GM12873 (cell line): ENCODE measurements at regions not wholly inside any gene's neighbourhood (a gene's known extent, or its start where the extent isn't known, plus 50 kb on each side); places are given as distances from the start of the nearest gene placed in this dataset.

Source experiments
- TF ChIP-seq, protein P1 (sequence below): IDR thresholded peaks from 2 replicates; pipeline ENCODE4 v1.5.1; 2012; ENCODE audit warnings: low read depth, mild to moderate bottlenecking, moderate library complexity, low read length, control low read depth; ENCODE audit not compliant: insufficient read depth; ENCODE audit errors: missing control alignments

DNA sequence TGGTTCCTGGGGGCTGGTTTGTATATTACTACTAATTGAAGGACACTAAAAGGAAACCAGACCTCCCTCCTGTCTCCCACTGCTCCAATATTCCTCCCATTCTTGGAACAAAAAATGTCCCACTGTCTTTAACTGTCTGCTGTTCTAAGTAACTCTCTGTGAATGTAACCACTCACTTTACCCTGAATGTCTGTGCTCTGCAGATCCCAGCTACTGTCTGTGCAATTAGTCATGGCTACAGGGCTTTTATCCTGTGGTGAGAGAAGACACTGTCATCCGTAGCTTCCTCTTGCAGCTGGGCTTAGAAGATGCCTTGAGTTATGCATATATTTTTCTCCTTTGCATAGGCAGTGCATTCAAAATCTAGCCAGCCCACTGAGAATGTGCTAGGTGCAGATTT is 853.8 kb downstream of the CDH8 start:
- TF ChIP-seq, protein P1, sequence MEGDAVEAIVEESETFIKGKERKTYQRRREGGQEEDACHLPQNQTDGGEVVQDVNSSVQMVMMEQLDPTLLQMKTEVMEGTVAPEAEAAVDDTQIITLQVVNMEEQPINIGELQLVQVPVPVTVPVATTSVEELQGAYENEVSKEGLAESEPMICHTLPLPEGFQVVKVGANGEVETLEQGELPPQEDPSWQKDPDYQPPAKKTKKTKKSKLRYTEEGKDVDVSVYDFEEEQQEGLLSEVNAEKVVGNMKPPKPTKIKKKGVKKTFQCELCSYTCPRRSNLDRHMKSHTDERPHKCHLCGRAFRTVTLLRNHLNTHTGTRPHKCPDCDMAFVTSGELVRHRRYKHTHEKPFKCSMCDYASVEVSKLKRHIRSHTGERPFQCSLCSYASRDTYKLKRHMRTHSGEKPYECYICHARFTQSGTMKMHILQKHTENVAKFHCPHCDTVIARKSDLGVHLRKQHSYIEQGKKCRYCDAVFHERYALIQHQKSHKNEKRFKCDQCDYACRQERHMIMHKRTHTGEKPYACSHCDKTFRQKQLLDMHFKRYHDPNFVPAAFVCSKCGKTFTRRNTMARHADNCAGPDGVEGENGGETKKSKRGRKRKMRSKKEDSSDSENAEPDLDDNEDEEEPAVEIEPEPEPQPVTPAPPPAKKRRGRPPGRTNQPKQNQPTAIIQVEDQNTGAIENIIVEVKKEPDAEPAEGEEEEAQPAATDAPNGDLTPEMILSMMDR: no peak

DNA sequence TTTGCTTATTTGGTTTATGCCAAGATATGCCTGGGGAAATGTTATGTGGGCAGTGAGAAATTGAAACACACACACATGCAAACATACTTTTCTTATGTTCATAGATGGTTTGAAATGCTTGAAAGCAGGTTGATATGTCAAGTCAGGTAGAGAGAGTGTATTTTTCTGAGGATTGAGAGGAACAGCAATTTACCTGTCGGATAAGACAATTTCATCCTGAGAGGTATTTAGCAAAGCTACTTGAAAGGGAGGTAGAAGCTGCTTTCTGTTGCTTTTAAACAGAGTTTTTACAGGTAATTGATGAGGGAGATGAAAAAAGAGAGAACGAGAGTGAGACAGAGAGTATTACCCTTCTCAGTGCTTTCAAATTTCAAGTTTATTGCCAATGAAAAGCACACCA is 854.3 kb downstream of the CDH8 start:
- TF ChIP-seq, protein P1: no peak

DNA sequence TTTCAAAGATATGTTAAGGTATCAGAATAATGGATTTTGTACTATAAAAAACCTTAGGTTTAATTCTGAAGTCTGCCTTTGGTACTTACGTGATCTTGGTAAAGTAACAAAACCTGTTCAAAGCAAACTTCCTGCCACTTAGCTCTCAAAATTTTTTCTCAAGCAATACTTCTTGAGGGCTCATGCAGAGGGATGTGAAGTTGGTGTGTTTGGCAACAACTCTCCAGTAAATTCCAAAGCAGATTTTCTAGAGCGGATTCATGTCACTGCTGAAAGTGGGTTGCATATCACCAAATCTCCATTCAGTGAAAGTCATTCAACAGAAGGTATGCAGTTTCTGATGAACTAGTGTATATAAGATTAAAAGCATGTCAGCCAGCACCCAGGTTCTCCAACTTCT is 856.7 kb downstream of the CDH8 start:
- TF ChIP-seq, protein P1: no peak

DNA sequence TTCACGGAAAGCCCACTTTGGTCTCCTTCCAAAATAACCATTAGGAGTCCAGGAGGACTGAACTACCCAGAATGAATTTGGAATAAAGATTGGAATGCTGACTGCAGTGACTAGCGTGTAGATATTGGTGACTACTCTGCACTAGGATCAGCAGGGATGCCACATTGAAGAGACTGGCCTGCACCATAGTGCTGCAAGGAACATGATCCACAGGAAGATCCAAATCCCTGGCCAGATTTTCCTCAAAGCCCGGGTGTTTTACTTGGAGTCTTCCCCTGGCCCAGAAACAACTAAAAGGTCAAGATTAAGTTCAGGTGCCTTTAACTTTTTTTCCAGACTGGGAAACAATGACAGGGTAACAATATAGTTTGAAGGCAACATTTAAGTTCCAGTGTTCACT is 870.4 kb downstream of the CDH8 start:
- TF ChIP-seq, protein P1: no peak

DNA sequence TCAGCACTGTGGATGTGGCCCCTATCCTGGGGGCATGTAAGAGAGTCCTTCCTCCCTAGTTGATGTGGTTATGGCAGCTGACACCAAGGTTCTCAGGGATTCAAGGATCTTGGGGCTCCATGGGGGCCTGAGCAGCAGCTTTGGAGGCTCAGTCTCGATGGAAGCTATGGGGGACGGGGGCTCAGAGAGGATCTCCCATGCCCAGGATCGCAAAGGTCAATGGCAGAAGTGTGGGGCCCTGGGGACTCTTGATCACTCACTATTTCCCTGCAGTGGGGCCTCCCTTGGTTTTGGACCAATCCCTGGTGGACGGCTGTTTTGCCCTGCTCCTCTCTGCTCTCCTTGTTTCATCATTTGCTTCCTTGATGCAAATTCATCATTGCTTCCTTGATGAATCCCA is 885.9 kb downstream of the CDH8 start:
- TF ChIP-seq, protein P1: no peak

DNA sequence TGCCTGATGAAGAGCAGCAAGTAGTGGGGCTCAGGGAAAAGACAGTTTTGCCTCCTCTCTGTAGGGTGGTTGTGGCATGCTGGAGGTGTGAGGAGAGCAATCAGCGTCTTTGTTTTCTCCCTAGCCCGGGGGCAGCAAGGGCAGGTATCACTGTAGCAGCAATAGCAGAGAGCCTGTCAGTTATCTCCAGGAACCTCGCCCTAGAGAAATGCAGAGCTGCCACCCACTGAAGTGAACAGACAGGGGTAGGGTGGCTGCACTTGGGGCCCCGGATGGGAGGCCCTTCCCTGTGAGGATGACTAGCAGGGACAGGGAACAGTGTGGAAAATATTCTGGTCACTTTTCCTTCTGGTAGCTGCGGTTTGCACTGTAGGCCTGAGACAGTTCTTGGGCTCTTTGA is 886.5 kb downstream of the CDH8 start:
- TF ChIP-seq, protein P1: no peak

DNA sequence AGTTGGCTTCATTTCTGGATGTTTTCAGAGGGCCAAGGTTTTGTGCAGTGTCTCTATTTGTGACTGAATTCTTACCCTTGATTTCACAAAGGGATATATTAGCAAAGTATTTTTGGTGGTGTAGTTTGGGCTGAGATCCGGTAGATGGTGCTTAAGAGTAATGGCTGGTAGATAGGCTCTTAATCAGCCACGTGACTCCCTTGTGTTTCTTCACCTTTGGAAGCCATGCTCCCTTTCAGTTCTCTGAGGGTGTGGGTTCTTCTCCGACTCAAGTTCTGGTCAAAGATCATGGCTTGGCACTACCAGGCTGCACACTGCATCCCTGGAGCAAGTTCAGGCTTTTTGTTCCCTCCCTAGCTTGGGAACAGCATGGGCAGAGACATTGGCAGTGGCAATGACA is 887.3 kb downstream of the CDH8 start:
- TF ChIP-seq, protein P1: peak; percentile 7

DNA sequence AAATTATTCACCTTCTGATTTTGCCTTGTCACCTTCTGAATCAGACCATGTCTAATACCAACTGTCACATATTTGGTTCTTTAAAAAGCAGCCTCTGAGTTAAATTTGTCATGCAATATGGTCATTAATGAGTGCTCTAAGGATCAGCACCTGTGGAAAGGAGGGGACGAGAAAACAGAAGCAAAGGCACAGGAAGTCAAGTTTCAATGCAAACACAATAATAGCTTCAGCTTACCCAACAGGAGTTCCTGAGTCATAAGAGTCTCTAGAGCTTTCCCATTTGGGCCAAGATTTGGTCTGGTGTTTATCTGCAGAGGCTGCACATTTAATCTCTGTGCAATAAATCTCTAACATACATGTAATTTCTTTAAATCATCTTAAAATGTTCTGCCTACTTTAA is 889.8 kb downstream of the CDH8 start:
- TF ChIP-seq, protein P1: no peak
